ENCODE measurements at regions not wholly inside any gene's neighbourhood (a gene's known extent, or its start where the extent isn't known, plus 50 kb on each side); places are given as distances from the start of the nearest gene placed in this dataset.

DNA sequence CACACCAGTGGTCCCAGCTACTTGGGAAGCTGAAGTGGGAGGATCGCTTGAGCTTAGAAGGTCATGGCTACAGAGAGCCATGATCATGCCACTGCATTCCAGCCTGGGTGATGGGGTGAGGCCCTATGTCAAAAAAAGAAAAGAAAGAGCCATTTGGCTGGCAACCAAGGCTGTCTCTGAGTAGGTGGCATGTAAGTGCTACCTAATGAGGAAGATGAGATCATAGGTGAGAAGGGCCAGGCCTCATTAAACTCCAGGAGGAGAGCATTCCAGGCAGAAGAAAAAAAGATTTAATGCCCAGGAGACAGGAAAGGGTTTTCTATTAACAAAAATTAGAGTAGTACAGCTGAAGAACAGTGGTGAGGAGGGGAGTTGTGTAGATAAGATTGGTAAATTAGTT, 103.4 kb upstream of the ZNF678 start:
- no peaks in the 10 kb centered on the region for H3K27me3 ChIP-seq (ENCODE audit: insufficient read depth, poor library complexity, severe bottlenecking)
- no peak for DNase-seq (ENCODE audit: low read depth in 1 of 2, low spot score in 1 of 2)
- no peak for TF ChIP-seq REST (IDR thresholded peaks at IDR 0.05; ENCODE audit: insufficient replicate concordance, low read depth)
- no peak overlapping the region for H3K4me3 ChIP-seq (replicated peaks; ENCODE audit: insufficient read depth, low read length)
- no peak overlapping the region for H3K27ac ChIP-seq (replicated peaks)

- no peak for DNase-seq (ENCODE audit: low read depth in 1 of 2, low spot score in 1 of 2)
- no peak for TF ChIP-seq REST (IDR thresholded peaks at IDR 0.05; ENCODE audit: insufficient replicate concordance, low read depth)
- TF ChIP-seq, protein P1, sequence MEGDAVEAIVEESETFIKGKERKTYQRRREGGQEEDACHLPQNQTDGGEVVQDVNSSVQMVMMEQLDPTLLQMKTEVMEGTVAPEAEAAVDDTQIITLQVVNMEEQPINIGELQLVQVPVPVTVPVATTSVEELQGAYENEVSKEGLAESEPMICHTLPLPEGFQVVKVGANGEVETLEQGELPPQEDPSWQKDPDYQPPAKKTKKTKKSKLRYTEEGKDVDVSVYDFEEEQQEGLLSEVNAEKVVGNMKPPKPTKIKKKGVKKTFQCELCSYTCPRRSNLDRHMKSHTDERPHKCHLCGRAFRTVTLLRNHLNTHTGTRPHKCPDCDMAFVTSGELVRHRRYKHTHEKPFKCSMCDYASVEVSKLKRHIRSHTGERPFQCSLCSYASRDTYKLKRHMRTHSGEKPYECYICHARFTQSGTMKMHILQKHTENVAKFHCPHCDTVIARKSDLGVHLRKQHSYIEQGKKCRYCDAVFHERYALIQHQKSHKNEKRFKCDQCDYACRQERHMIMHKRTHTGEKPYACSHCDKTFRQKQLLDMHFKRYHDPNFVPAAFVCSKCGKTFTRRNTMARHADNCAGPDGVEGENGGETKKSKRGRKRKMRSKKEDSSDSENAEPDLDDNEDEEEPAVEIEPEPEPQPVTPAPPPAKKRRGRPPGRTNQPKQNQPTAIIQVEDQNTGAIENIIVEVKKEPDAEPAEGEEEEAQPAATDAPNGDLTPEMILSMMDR (IDR thresholded peaks at IDR 0.05; ENCODE audit: insufficient read depth, low read length) = no peak
- TF ChIP-seq GABPA (IDR thresholded peaks at IDR 0.05; ENCODE audit: low read depth) = no peak
- TF ChIP-seq POLR2AphosphoS5 (IDR thresholded peaks at IDR 0.05; ENCODE audit: low read depth) = no peak
- TF ChIP-seq SPI1 (IDR thresholded peaks at IDR 0.05; ENCODE audit: borderline replicate concordance, low read depth) = no peak
- H3K27me3 ChIP-seq (ENCODE audit: insufficient read depth, poor library complexity, severe bottlenecking) = no peaks in the 10 kb centered on the region
- no peak overlapping the region for H3K27ac ChIP-seq (replicated peaks)
- no peak overlapping the region for H3K4me3 ChIP-seq (replicated peaks; ENCODE audit: insufficient read depth, low read length)
These were observed 104.0 kb upstream of the ZNF678 start for GRCh38 chr1:227459326-227459841.

GRCh38 chr1:227454686-227455085, 108.7 kb upstream of the ZNF678 start:
- no peaks in the 10 kb centered on the region for H3K27me3 ChIP-seq (ENCODE audit: insufficient read depth, poor library complexity, severe bottlenecking)
- H3K27ac ChIP-seq (replicated peaks) = no peak overlapping the region
- DNase-seq (ENCODE audit: low read depth in 1 of 2, low spot score in 1 of 2) = no peak
- TF ChIP-seq, protein P1 (IDR thresholded peaks at IDR 0.05; ENCODE audit: insufficient read depth, low read length) = no peak
- TF ChIP-seq REST (IDR thresholded peaks at IDR 0.05; ENCODE audit: insufficient replicate concordance, low read depth) (no peak), GABPA (IDR thresholded peaks at IDR 0.05; ENCODE audit: low read depth) (no peak), SPI1 (IDR thresholded peaks at IDR 0.05; ENCODE audit: borderline replicate concordance, low read depth) (no peak), POLR2AphosphoS5 (IDR thresholded peaks at IDR 0.05; ENCODE audit: low read depth) (no peak)
- no peak overlapping the region for H3K4me3 ChIP-seq (replicated peaks; ENCODE audit: insufficient read depth, low read length)

Data from HL-60 (cell line).